Central memory CD8-positive, alpha-beta T cell (primary cell): ENCODE measurements at regions not wholly inside any gene's neighbourhood (a gene's known extent, or its start where the extent isn't known, plus 50 kb on each side); places are given as distances from the start of the nearest gene placed in this dataset.

Experiments
- ATAC-seq: fragments of 150-1000 bp; cut with Tn5 transposase; replicated peaks from 2 replicates; pipeline ENCODE4 v1.10.0; 2022; ENCODE audit warnings: mild to moderate bottlenecking, moderate FRiP score, moderate number of reproducible peaks; ENCODE audit not compliant: poor library complexity, severe bottlenecking; ENCODE audit errors: extremely low read depth
- DNase-seq, 2 donors: peaks; one replicate each; pipeline ENCODE4 v3.0.0; 2021; ENCODE audit warnings: low spot score in 2 of 2
- H3K27ac Mint-ChIP-seq: one replicate; pipeline ENCODE4 v1.8.0; 2022; ENCODE audit warnings: low read depth, mild to moderate bottlenecking, moderate library complexity, mixed read lengths
- H3K27me3 Mint-ChIP-seq: one replicate; pipeline ENCODE4 v1.8.0; 2022; ENCODE audit warnings: mixed read lengths
- H3K36me3 Mint-ChIP-seq: one replicate; pipeline ENCODE4 v1.8.0; 2022; ENCODE audit warnings: mild to moderate bottlenecking, moderate library complexity, mixed read lengths; ENCODE audit not compliant: insufficient read depth
- H3K4me1 Mint-ChIP-seq: one replicate; pipeline ENCODE4 v1.8.0; 2022; ENCODE audit warnings: mixed read lengths
- H3K4me3 Mint-ChIP-seq: one replicate; pipeline ENCODE4 v1.8.0; 2022; ENCODE audit warnings: mild to moderate bottlenecking, moderate library complexity, mixed read lengths
- H3K9me3 Mint-ChIP-seq: one replicate; pipeline ENCODE4 v1.8.0; 2022; ENCODE audit warnings: mixed read lengths

- H3K27ac Mint-ChIP-seq: no peak overlapping the region
- H3K4me1 Mint-ChIP-seq: no peaks in the 10 kb centered on the region
- no peaks in the 10 kb centered on the region for H3K9me3 Mint-ChIP-seq
- H3K36me3 Mint-ChIP-seq: no peaks in the 10 kb centered on the region
- ATAC-seq (no peak), DNase-seq (no peak)
- H3K4me3 Mint-ChIP-seq: no peak overlapping the region
- no peaks in the 10 kb centered on the region for H3K27me3 Mint-ChIP-seq
These were observed 544.4 kb upstream of the PKN2 start for GRCh38 chr1:88139633-88140032.

DNA sequence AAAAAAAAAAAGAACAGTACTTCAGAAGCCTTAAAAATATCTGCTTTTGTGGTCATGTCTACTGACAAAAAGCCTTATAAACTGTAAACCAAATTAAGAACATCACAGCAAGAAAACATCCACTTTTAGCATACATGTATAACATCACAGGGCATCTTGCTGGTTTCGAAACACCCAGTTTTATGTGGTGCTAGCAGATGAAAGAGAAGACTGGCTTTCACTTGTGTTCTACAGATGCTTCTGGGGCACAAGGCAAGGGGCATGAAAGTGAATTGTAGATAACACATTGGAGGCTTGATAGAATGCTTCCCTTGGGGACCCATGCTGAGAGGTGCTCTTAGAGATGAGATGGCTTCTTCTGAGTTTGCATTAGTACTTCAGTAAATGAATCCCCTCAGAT, 543.7 kb upstream of the PKN2 start:
- DNase-seq (no peak), ATAC-seq (no peak)
- no peaks in the 10 kb centered on the region for H3K9me3 Mint-ChIP-seq
- no peaks in the 10 kb centered on the region for H3K4me1 Mint-ChIP-seq
- no peak overlapping the region for H3K4me3 Mint-ChIP-seq
- peaks cover 4% of the 10 kb centered on the region for H3K27me3 Mint-ChIP-seq
- H3K36me3 Mint-ChIP-seq: no peaks in the 10 kb centered on the region
- H3K27ac Mint-ChIP-seq: no peak overlapping the region

DNA sequence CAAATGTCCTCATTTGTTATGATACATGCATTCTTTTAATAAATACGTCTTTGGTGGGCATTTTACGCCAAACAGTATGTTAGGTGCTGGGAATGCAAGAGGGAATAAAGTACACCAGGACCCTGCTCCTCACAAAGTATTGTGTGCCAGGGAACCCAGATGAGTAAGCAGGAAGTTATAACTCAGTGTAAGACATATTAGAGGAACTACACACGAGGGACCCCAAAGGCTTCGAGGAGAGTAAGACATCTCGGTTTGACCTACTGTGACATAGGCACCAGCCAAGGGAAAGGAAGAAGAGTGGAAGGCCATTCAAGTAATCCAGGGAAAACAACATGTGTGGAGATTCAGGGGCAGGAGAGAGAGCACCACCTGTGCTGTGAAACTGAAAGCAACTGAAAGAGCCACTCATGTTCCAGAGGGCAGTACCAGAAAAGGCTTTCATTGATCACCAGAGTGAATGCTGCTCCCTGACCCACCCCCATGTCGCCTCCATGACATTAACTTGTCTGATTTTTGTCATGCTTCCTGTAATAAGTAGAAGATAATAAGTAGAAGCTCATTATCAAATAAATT, 542.5 kb upstream of the PKN2 start:
- ATAC-seq (no peak), DNase-seq (no peak)
- H3K27ac Mint-ChIP-seq: no peak overlapping the region
- H3K4me1 Mint-ChIP-seq: no peaks in the 10 kb centered on the region
- no peaks in the 10 kb centered on the region for H3K36me3 Mint-ChIP-seq
- H3K4me3 Mint-ChIP-seq: no peak overlapping the region
- H3K9me3 Mint-ChIP-seq: no peaks in the 10 kb centered on the region
- H3K27me3 Mint-ChIP-seq: peaks cover 9% of the 10 kb centered on the region

GRCh38 chr1:88145752-88146151, 538.3 kb upstream of the PKN2 start:
- H3K27ac Mint-ChIP-seq: no peak overlapping the region
- H3K4me1 Mint-ChIP-seq: no peaks in the 10 kb centered on the region
- H3K9me3 Mint-ChIP-seq: no peaks in the 10 kb centered on the region
- H3K27me3 Mint-ChIP-seq: peaks cover 9% of the 10 kb centered on the region
- ATAC-seq (no peak), DNase-seq (no peak)
- no peak overlapping the region for H3K4me3 Mint-ChIP-seq
- no peaks in the 10 kb centered on the region for H3K36me3 Mint-ChIP-seq

- peaks cover 9% of the 10 kb centered on the region for H3K27me3 Mint-ChIP-seq
- H3K4me3 Mint-ChIP-seq: no peak overlapping the region
- peaks cover 2% of the 10 kb centered on the region for H3K36me3 Mint-ChIP-seq
- DNase-seq (no peak), ATAC-seq (no peak)
- H3K9me3 Mint-ChIP-seq: no peaks in the 10 kb centered on the region
- no peaks in the 10 kb centered on the region for H3K4me1 Mint-ChIP-seq
- no peak overlapping the region for H3K27ac Mint-ChIP-seq
These were observed 534.4 kb upstream of the PKN2 start for GRCh38 chr1:88149686-88150085.

- Mint-ChIP-seq H3K4me3 (no peak overlapping the region), H3K4me1 (no peaks in the 10 kb centered on the region), H3K27ac (no peak overlapping the region), H3K9me3 (no peaks in the 10 kb centered on the region), H3K27me3 (peaks cover 6% of the 10 kb centered on the region), H3K36me3 (peaks cover 2% of the 10 kb centered on the region)
- DNase-seq: no peak
- no peak for ATAC-seq
These were observed 533.7 kb upstream of the PKN2 start for GRCh38 chr1:88150330-88150729.

- no peak for DNase-seq
- Mint-ChIP-seq H3K27ac (no peak overlapping the region), H3K27me3 (peaks cover 12% of the 10 kb centered on the region), H3K36me3 (no peaks in the 10 kb centered on the region), H3K4me1 (no peaks in the 10 kb centered on the region), H3K4me3 (no peak overlapping the region), H3K9me3 (peaks cover 4% of the 10 kb centered on the region)
- ATAC-seq: no peak
These were observed 520.9 kb upstream of the PKN2 start for GRCh38 chr1:88163187-88163586.

- Mint-ChIP-seq H3K9me3 (peaks cover 4% of the 10 kb centered on the region), H3K36me3 (no peaks in the 10 kb centered on the region), H3K4me1 (no peaks in the 10 kb centered on the region), H3K4me3 (no peak overlapping the region), H3K27me3 (peaks cover 19% of the 10 kb centered on the region), H3K27ac (no peak overlapping the region)
- DNase-seq: no peak
- ATAC-seq: no peak
These were observed 515.9 kb upstream of the PKN2 start for GRCh38 chr1:88168126-88168525.

DNA sequence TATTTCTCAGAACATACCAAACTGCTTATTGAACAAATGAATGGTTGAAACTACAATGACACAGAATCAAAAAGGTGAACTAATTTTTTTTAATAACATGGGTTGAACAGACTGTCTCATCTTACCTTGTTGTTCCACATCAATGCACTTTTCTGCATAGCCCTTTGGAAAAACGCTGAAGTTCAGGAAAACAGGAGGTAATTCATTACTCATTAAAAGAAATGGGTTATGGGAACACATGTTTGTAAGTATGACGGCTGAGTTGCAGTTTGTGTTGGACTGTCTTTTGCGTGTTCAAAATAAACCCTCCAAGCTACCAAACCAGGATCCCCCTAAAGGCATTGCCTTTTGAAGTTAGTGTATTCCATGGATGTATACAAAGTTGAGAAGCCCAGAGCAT, 514.9 kb upstream of the PKN2 start:
- no peaks in the 10 kb centered on the region for H3K9me3 Mint-ChIP-seq
- H3K27me3 Mint-ChIP-seq: peaks cover 10% of the 10 kb centered on the region
- no peak overlapping the region for H3K27ac Mint-ChIP-seq
- H3K36me3 Mint-ChIP-seq: no peaks in the 10 kb centered on the region
- DNase-seq (no peak), ATAC-seq (no peak)
- H3K4me3 Mint-ChIP-seq: no peak overlapping the region
- H3K4me1 Mint-ChIP-seq: no peaks in the 10 kb centered on the region

- Mint-ChIP-seq H3K4me1 (no peaks in the 10 kb centered on the region), H3K4me3 (no peak overlapping the region), H3K9me3 (no peaks in the 10 kb centered on the region), H3K27ac (no peak overlapping the region), H3K27me3 (peaks cover 10% of the 10 kb centered on the region), H3K36me3 (no peaks in the 10 kb centered on the region)
- DNase-seq (no peak), ATAC-seq (no peak)
These were observed 514.1 kb upstream of the PKN2 start for GRCh38 chr1:88169939-88170338.

- Mint-ChIP-seq H3K27me3 (peaks cover 10% of the 10 kb centered on the region), H3K4me3 (no peak overlapping the region), H3K9me3 (no peaks in the 10 kb centered on the region), H3K36me3 (no peaks in the 10 kb centered on the region), H3K27ac (no peak overlapping the region), H3K4me1 (no peaks in the 10 kb centered on the region)
- DNase-seq: no peak
- ATAC-seq: no peak
These were observed 508.9 kb upstream of the PKN2 start for GRCh38 chr1:88175120-88175630.

- Mint-ChIP-seq H3K36me3 (no peaks in the 10 kb centered on the region), H3K4me3 (no peak overlapping the region), H3K27ac (no peak overlapping the region), H3K27me3 (peaks cover 8% of the 10 kb centered on the region), H3K4me1 (no peaks in the 10 kb centered on the region), H3K9me3 (no peaks in the 10 kb centered on the region)
- ATAC-seq (no peak), DNase-seq (no peak)
These were observed 508.3 kb upstream of the PKN2 start for GRCh38 chr1:88175631-88176226.

DNA sequence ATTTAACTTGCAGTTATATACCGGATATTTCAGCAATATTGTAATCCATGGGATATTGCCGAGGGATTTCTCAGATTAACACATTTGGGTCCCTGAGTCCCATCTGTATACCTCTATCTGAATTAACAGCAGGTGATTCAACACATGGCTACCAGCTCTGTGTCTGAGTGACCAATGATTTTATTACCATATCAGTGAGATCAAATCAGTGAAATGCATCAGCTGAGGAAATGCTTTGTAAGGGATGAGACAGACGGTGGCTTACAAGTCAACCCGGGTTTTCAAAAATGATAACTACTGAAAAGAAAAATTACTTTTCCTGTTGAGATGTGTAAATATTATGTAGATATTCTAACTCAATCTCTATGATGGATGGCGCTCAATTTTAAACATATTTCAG, 504.1 kb upstream of the PKN2 start:
- Mint-ChIP-seq H3K9me3 (no peaks in the 10 kb centered on the region), H3K36me3 (no peaks in the 10 kb centered on the region), H3K27me3 (peaks cover 12% of the 10 kb centered on the region), H3K4me3 (no peak overlapping the region), H3K27ac (no peak overlapping the region), H3K4me1 (no peaks in the 10 kb centered on the region)
- DNase-seq (no peak), ATAC-seq (no peak)
